AG10803 (cell line): ENCODE measurements at regions not wholly inside any gene's neighbourhood (a gene's known extent, or its start where the extent isn't known, plus 50 kb on each side); places are given as distances from the start of the nearest gene placed in this dataset.

Experiments used
- DNase-seq: peaks from one replicate; pipeline ENCODE4 v3.0.0; 2010; ENCODE audit warnings: low read depth
- H3K4me3 ChIP-seq: 2 replicates; pipeline ENCODE4 v1.5.1; 2011; ENCODE audit warnings: mild to moderate bottlenecking, low read length, control low read depth
- CTCF ChIP-seq: conservative IDR thresholded peaks from 2 replicates; pipeline ENCODE4 v1.5.1; 2011; ENCODE audit warnings: mild to moderate bottlenecking, low read length, control low read depth, inconsistent platforms

DNA sequence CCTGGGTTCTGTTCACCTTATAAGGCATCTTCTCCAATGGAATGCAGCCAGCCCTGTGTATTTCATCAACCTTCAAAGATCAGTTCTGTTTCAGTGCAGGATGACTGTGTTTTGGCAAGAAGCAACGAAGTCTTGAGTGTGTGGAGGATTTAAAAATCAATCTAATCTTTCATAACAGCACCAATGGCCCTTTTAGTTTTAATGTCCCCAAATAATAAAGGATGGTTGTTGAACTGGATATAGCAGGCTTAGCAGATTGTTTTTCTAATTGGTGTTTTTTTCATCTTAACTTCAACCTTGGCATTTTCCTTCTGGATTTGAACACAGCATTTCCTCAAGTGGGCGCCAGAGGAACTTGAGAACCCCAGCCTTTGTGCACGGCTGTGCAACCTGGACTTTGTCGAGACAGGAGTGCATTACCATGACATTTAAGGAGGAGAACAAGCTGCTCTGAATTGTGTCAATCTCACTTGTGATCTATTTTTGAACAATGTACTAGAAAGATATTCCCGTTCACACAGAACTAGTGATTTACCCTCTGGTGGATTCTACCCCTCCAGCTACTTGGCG, 313.3 kb upstream of the AKR1E2 start:
- TF ChIP-seq CTCF, result peak; percentile 73
- DNase-seq, result peak; percentile 71
- no peak overlapping the region for H3K4me3 ChIP-seq

GRCh38 chr10:4512196-4512595, 313.8 kb upstream of the AKR1E2 start:
- no peak for TF ChIP-seq CTCF
- DNase-seq, result no peak
- no peak overlapping the region for H3K4me3 ChIP-seq

DNA sequence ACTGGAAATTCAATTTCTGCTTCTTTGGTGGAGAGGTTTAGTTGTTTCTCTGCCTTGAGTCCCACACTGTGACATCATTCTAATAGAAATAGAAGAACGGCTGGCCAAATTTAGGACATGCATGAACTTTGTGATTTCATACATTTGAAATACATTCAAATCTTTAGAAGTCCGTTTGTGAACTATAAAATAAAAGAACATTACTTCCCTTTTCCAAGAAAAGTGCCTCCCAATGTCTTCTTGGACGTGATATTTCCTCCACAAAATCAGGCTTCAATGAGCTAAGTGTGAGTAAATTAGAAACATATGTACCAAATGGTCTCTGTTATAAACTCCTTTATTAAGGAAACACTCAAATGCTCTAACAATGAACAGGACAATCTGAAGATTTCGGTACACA, 314.5 kb upstream of the AKR1E2 start:
- H3K4me3 ChIP-seq, result no peak overlapping the region
- no peak for TF ChIP-seq CTCF
- peak; percentile 59 for DNase-seq

GRCh38 chr10:4509405-4509804, 316.6 kb upstream of the AKR1E2 start:
- no peak for TF ChIP-seq CTCF
- H3K4me3 ChIP-seq, result no peak overlapping the region
- DNase-seq, result no peak

- no peak overlapping the region for H3K4me3 ChIP-seq
- no peak for TF ChIP-seq CTCF
- DNase-seq, result no peak
Observed at GRCh38 chr10:4506095-4506494, 319.9 kb upstream of the AKR1E2 start.

DNA sequence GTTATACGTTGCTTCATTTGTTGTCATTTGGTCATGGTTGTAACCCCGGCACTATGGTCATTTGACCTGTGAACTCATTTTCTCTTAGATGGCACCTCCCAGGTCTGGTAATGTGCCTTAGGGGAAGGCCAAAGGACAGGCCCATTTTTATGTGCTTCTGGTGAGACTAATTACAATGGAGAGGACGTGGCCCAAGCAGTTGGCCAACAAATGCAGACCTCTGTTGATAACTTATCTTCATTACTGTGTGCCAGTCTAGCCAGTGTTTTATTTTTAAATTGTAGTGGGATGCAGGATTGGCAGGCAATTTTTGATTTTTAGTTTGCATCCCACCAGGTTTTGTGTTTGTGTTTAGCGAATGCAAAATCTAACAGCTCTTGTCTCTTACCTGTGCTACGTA, 321.5 kb upstream of the AKR1E2 start:
- no peak overlapping the region for H3K4me3 ChIP-seq
- DNase-seq, result no peak
- no peak for TF ChIP-seq CTCF

- no peak overlapping the region for H3K4me3 ChIP-seq
- DNase-seq, result peak; percentile 37
- TF ChIP-seq CTCF, result no peak
Observed at GRCh38 chr10:4503076-4503475, 322.9 kb upstream of the AKR1E2 start.
